CD4-positive, alpha-beta T cell treated with Interleukin-6 at 100 ng/mL for 8 hours (primary cell): ENCODE measurements at regions not wholly inside any gene's neighbourhood (a gene's known extent, or its start where the extent isn't known, plus 50 kb on each side); places are given as distances from the start of the nearest gene placed in this dataset.
A peak's percentile ranks its signal among the peaks of the same experiment; 100 is the strongest.

ENCODE experiments used
- DNase-seq: peaks from one replicate; pipeline ENCODE4 v3.0.0-alpha.2; 2020; ENCODE audit warnings: mixed read lengths, low spot score

DNA sequence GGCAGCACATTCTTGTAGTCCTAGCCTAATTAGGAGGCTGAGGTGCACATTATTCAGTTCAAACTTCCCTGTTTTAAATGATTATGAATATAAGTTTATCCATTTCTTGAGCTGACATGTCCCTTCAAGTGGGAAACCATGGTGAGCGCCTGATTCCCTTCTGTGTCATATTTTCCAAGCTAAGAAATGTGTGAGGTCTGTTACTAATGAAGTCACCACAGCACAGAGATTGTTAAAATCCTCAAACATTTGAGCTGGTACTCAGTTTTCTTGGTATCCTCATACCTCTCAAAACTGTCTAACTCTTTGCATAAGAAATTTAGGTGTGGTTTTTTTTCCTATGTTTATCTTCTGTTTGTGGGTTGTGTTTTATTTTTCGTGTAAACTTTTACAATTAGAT, 926.8 kb downstream of the GATA3 start:
- DNase-seq, result no peak

DNA sequence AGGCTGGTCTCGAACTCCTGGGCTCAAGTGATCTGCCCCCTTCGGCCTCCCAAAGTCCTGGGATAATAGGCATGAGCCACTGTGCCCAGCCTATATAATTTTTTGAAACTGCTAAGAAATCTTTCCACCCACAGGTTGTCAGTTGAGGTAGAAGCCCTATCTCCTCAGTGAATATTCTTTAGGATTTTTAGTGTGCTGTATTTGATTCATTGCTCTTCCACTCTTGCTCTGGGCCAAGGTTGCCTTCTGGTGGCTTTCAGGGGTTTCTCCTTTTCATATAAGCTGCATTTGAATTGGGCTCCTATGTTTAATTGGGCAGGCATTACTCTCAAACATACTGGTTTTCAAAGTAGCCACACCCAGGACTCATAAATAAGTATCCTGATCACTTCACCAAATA, 931.2 kb downstream of the GATA3 start:
- DNase-seq, result no peak

DNA sequence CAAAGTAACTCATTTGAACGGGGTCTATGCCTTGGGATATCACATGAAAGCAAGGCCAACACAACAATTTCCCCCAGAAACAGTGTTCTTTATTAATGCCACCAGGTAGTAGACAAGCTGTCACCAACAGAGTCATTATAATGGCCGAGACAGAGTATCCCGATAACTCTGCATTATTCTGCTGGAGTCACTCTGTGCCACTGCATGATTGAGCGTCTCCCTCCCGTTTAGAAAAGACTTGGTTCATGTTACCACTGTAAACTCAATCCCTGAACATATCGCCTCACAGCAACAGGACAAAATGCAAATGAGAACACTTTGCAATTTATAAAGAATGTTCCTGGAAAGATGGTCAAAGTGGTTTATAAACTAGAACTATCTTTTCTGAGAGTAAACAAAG, 932.5 kb downstream of the GATA3 start:
- no peak for DNase-seq

DNA sequence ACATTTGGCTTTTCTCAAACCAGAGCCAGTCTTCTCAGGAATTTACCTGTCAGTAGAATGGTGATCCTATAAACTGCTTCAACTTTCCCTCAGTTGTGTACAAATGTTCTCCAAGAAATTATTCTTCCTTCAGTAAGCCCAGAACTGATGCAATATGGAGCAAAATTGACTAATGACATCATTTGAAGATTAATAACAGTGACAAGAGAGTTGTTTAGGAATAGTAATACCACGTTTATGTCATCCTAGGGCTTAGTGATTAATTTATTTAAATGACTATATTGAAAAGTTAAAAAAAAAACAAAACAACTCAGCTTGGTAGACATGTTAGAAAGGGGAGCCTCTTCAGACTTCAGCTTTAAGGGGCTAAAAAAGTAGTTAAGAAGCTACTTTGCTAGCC, 933.2 kb downstream of the GATA3 start:
- no peak for DNase-seq

DNA sequence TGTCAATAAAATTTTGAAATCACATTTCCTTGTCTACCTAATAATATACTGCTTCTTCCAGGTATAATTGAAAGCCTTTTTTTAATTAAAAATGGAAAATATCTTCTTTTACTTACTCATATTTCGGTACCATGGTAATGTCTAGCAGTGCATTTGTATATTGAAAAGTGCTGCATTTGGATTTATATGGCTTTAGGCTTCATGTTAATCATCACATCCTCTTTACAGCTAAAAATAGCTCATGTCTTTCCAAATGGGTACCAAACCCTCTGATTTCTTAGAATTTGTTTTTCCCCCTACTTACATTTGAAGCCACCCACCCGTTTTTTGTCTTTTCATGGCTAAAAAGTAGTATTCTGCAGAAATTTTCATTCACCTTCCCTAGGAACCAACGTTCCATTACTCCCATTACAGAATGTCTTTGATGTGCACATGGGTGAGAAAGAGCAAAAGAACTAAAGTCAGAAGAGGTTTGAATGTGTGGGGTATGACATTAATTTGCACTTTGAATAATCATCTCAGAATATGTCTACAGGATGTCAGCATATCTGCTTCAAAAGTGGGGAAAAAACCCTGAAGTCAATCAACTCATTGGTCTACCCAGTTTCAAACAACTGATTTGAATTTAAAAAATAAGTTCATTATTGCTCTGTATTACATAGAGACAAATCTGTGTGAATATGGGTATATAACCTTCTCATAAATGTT, 935.9 kb downstream of the GATA3 start:
- DNase-seq, result no peak

DNA sequence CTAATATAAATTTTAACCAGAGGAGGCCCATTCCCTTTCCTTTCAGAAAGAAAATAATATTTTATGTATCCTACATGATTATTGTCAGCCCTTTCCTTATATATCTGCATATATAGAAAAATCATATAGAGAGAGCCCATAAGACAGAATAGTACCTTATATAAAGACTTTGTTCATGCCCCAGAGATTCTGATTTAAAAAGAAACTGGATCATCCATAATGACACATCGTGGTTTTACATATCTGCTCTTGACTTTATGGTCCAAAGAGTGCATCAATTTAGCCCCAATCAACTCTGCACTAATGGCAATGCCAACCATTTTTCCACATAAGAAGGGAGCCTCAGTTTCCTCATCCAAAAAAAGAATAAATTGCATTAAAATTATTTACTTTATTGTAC, 937.5 kb downstream of the GATA3 start:
- DNase-seq, result no peak

DNA sequence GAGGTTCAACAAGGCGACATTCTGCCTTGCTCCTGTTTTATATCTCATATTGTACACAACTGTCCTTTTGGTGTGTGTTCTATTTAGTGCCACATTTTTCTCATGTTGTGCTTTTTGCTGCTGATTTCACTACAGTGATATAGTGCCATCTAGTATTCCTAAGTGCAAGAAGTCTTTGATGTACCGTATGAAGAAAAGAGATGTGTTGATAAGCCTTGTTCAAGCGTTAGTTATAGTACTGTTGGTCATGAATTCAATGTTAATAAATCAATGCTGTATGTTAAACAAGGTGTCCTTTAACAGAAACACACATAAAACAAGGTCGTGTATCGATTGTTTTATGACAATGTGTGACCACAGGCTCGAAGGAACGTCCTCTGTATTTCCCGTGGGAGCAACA, 939.4 kb downstream of the GATA3 start:
- DNase-seq, result no peak

DNA sequence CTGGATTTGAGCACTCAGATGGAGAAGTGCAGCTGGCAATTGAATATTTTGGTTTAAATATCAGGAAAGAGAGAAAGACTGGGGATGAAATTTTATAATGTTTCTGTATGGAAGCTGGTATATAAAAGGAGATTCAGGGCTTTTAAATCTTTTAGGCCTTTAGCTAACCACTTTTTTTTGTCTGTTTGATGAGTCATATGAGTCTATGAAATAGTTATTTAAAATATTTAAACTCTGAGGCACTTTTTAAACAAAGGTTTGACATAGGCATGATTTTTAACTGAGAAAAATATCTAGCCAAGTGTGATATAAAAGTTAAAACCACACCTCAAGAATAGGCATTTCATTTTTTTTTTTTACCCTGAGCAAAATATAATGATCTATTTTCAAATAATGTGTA, 944.3 kb downstream of the GATA3 start:
- DNase-seq, result no peak

DNA sequence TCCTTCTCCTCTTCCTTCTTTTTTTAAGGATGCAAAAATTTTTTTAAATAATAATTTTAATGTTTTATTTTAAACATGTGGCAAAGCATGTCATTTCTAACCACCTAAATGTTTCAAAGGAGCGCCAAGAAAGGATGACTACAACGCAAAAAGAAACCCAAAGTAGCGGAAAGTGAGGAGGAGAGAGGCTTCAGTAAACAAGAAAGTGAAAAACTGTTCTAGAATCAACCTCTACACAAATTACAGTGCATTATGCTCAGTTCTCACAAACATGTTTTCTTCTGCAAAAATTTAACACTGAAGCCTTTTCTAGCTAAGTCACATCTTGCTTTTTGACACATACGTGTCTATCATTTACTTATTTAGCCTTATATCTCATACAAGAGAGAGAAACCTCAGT, 948.6 kb downstream of the GATA3 start:
- DNase-seq, result no peak

DNA sequence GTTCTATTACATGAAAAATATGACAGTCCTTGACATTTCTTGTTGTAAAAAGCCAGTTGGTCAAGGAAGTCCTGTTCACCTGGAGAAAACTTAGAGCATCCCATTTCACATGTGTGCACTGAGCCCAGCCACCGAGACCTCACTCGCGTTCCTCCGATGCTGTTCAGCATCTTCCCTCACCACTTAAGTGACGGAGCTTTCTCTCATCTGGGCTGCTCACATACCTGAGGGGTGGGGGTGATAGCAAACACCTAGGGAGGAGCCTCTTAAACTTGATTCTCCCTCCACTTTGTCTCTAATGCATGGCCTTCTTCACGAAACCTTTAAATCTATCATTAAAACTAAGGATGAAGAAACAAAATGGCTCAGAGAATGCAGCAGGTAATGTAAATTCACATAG, 950.2 kb downstream of the GATA3 start:
- no peak for DNase-seq

DNA sequence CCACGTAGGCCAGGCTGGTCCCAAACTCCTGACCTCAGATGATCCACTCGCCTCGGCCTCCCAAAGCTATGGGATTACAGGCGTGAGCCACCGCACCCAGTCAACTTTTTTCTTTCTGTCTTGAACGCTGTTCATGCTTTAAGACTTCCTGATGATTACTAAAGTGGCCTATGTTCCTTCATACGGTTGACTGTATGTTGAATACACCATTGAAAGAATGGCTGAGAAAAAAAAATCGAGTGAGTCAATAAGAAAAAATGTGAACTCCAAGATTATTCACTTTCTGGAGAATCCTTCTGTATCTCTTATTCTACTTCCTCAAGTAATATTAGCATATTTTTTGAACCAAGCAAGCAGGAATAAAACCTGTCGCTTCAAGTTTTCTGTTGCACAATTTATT, 955.0 kb downstream of the GATA3 start:
- no peak for DNase-seq

DNA sequence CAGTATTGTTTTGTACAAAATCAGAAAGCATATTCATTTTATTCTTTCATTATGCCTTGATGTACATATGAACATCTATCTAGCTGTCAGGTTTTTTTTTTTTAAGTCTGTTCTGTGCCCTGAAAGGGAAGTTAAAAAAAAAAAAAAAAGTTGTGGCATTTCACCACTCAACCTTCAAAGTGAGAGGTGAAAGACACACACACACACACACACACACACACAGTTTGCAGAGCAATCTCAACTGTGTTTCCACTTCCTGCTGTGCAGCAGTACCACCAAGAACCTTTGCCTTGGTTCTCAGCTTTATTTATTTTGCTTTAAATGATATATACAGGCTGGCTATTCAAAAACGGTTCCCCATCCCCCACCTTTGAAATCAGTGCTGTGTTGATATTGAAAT, 955.6 kb downstream of the GATA3 start:
- DNase-seq, result peak; percentile 79

DNA sequence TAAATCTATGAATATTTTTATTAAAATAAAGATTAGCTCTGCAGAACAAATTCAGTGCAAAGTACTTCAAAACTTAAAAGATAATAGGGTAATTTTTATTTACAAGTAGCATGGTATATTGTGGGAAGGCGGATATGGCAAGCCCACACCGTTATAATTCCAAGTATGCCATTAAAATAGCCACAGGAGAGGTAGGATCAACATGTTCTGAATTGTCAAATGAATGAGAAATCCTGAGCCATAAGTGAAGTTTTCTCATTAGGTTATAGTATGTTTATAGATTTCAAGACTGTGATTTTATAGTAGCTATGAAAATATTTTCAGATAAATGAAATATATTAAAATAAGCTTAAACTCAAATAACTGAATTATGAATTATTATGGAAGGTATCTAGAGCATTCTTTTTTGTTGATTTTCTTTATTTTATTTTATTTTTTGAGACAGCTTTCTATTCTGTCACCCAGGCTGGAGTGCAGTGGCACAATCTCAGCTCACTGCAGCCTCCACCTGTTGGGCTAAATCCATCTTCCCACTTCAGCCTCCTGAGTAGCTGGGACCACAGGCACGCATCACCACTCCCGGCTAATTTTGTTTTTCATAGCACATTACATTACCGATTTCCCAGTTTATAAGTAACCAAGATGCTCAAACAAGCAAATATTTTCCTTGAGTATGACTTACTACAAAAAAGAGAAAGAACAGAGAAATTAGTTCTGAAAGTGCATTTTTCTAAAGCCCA, 956.6 kb downstream of the GATA3 start:
- DNase-seq, result no peak

DNA sequence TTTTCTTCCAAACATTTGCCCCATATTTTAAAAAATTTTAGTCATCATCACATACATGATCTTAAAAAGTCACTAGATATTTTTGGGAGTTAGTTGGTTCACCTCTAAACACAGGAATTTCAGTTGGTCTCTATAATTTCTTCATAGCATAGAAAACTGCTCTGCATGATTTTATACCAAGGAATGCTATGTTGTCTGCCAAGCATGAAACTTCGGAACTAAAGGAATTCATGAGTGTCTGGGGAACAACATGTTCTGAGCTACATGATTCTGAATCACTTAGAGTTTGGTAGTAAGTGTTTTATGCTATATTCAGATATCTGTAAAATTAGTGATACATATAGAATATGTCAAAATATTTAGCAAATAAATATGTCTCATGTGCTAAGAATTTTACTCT, 957.8 kb downstream of the GATA3 start:
- no peak for DNase-seq

DNA sequence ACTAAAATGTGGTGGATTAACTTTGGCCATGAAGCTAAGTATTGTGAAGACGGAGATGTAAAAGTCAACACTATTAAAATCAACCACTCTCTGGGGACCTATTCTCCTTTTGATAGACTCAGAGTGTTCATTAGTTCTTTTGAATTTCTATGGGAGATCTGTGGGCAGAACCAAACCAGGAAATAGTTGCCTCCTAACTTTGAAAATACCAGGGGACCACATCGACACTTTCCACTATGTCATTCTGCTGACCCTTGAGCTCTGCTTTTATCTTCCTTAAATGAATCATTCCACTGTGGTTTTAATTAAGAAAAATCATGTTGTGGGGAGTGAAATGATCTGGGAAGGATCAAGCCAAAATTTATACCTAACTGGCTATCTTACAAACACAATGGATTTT, 960.5 kb downstream of the GATA3 start:
- no peak for DNase-seq

DNA sequence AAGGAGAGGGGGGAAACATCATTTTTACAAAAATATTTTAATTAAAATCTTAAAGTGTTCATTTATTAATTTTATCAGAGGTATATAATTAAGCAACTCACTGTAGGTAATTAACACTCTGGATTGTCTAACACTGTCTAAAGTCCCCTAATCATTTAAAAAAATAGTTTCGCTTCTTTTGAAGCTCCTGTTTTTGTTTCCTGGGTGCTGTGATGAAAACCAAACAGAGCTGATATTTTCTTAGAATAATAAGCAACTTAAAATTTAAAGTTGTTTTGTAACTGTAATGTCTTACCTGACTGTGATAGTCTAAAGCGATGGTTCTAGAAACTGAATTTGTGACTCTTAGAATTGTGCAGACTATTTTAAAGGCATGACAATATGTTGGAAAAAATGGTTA, 961.0 kb downstream of the GATA3 start:
- DNase-seq, result no peak

DNA sequence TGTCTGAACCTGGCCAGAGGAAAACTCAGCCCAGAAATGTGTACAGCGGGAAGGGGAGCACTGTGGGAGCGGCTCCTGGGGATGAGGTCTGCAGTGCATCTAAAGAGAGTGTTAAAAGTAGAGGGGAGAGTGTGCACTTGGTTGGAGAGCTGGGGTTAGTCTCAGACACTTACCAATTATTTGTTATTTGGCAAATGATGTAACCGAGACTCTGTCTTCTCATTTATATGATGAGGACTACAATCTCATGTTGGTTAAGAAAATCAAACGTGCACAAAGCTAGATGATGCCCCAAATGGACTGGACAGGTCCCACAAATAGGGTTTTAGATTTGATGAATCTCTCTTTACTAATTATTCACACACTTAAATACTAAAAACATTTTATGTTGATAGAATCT, 962.4 kb downstream of the GATA3 start:
- no peak for DNase-seq

DNA sequence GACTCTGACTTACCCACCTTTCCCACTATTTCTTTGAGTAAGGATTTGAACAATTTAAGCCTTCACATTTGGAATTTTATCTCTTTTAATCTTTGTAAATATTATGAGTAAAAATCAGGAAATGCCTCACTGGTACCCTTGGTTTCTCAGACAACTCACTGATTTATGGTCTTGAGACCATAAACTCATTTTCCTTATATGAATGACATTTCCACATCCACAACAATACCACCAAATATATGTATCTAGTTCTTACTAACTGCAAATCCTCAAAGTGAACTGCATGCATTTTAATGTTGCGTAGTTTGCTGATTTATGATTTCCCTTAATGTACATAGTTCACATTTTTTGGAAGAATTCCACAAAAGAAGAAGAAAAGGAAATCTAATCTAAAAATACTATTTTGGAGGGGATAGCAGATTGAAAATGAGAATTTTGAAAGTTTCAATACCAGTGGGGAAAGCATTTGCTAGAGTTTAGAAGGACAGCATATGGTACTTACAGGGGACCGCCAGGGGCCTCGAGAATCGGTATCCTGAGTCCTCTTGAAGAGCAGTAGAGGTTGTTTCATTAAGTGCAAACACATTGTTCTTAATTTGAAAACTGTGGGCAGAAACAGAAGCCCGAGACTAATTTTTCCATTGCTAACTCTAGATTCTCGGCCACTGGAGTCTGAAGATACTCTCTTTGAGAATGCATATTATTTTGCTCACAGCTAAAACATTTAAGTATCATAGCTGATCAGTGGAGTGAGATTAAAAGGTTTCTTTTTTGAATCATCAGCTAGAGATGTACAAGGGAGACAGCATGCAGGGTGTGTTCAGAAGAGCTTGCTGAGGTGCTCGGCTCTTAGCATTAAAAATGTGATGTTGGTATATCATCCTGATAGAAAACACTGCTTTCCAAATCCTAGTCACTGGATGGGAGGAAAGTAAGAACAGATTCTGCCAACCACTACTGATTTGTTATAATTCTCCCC, 964.0 kb downstream of the GATA3 start:
- no peak for DNase-seq

DNA sequence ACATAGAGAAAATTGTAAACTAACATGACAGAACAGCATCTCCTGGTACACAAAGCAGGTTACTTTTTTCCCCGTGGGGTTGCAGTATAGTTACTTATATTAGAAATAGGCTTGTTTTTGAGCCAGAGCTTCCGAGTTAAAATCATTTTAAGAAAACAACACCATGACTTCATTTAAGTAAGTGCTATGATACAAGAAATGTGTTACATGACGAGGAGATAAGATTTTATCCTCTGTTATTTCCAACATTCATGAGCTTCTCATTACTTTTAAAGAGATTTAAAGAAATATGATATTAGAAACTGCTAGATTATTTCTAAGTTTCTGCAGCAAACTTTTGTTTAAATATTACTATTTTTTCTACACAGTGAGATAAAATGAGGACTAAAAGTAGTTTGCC, 968.7 kb downstream of the GATA3 start:
- DNase-seq, result no peak

DNA sequence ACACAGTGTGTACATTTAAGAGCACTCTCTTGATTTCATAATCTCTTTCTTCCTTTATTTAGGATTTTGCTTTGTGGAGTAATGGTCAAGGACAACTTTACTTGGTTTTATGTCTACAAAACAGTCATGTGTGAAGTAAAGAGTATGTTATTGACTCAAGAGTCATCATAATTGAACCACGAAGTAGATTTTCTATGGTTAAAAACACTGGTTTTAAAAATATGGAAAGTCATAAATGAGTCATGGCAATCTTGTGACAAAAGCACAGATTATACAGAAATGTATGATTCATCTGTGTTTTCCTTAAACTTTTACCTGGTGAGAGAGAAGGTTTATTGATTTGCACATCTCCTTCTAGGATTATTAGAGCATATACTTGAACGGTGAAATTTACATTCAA, 969.7 kb downstream of the GATA3 start:
- no peak for DNase-seq

DNA sequence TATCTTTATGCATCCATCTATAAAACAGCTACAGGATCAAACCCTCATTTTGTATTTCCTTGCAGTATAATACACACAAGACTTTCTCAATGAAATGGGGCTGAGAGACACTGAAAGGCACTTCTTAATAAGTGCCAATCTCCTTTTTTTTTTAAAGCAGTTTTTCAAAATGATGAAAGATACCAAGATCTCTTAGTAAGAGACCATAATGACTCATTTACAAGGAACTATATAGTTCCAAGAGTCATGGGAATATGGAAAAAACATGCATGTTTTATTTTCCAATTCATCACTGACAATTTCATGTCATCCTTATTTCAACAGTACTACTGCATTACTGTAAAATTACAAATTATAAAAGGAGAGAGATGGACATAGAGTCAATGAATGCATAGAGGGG, 973.7 kb downstream of the GATA3 start:
- DNase-seq, result no peak

DNA sequence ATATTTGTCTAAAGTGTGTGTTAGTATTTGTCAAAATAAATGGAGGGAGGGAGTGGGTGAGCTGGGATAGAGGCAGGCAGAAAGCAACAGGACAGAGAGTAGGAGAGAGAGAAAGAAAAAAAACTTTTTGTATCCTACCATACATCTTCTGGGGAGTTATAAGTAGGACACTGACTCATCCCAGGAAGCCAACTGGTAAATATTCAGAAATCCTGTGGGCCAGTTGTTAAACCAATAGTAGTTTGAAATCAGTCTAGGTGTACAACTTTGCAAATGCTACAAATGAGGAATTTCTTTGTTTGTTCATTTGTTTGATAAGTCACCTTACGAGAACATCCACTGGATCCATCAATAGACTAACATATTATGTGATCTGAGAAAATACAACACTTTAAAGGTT, 980.9 kb downstream of the GATA3 start:
- no peak for DNase-seq

DNA sequence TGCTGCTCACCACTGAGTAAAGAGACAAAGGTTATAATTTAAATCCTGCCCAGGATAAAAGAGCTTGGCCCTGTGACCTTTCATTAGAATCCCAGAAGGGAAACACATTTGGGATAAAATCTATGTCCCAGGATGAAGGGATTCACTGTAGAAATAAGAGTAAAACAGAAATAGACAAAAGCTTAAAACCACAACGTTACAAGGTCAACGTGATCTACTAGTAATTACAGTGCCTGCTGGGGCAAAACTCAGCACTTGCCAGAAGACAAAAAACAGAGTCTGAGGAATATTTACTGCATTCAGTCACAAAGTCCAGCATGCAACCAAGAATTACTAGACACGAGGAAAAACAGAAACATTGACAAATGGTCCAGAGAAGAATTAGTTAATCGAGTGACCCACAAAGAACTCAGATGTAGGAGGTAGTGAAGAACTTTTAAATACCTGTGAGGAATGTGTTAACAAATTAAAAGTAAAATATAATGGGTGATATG, 982.3 kb downstream of the GATA3 start:
- no peak for DNase-seq
